Skeletal muscle tissue (tissue), 3 donors: ENCODE measurements at regions not wholly inside any gene's neighbourhood (a gene's known extent, or its start where the extent isn't known, plus 50 kb on each side); places are given as distances from the start of the nearest gene placed in this dataset.
"Not testable (repeated sequence)": the region's sequence is repeated elsewhere in the genome, so short reads cannot be mapped to it uniquely, and the experiment has no call there.

ENCODE experiments used
- H3K27ac ChIP-seq: one replicate; pipeline ENCODE4 v1.7.0; 2013; ENCODE audit warnings: mild to moderate bottlenecking, low read depth, low read length, inconsistent platforms
- H3K27me3 ChIP-seq, 3 donors: one replicate each; pipeline ENCODE4 v1.7.0; 2013; ENCODE audit warnings: low read length in 3 of 3; ENCODE audit not compliant: control insufficient read depth in 3 of 3, insufficient read depth in 3 of 3
- H3K36me3 ChIP-seq, 3 donors: one replicate each; pipeline ENCODE4 v1.7.0; 2013; ENCODE audit warnings: low read length in 3 of 3; ENCODE audit not compliant: control insufficient read depth in 3 of 3, insufficient read depth in 3 of 3
- H3K4me1 ChIP-seq, 3 donors: one replicate each; pipeline ENCODE4 v1.7.0; 2013; ENCODE audit warnings: low read length in 3 of 3, mild to moderate bottlenecking in 3 of 3; ENCODE audit not compliant: control insufficient read depth in 3 of 3, insufficient read depth in 3 of 3
- H3K4me3 ChIP-seq, 3 donors: one replicate each; pipeline ENCODE4 v1.7.0; 2013; ENCODE audit warnings: low read length in 3 of 3
- H3K9ac ChIP-seq, 3 donors: one replicate each; pipeline ENCODE4 v1.7.0; 2013; ENCODE audit warnings: low read length in 3 of 3, mild to moderate bottlenecking in 3 of 3, moderate library complexity in 2 of 3, low read depth in 1 of 3
- H3K9me3 ChIP-seq, 3 donors: one replicate each; pipeline ENCODE4 v1.7.0; 2013; ENCODE audit warnings: low read length in 3 of 3; ENCODE audit not compliant: control insufficient read depth in 3 of 3
- donor health status: Osteomylitis.

- Histone ChIP-seq H3K4me3 (no peak overlapping the region), H3K27ac (no peak overlapping the region), H3K9me3 (no peaks in the 10 kb centered on the region), H3K9ac (no peak overlapping the region), H3K36me3 (no peaks in the 10 kb centered on the region), H3K27me3 (no peaks in the 10 kb centered on the region), H3K4me1 (no peaks in the 10 kb centered on the region)
Measured at GRCh38 chr2:84314250-84314649, 144.8 kb downstream of the SUCLG1 start.

GRCh38 chr2:84309281-84309680 lies 149.8 kb downstream of the SUCLG1 start:
- no peaks in the 10 kb centered on the region for H3K9me3 ChIP-seq
- no peak overlapping the region for H3K4me3 ChIP-seq
- H3K27ac ChIP-seq, result no peak overlapping the region
- no peak overlapping the region for H3K9ac ChIP-seq
- H3K36me3 ChIP-seq, result no peaks in the 10 kb centered on the region
- no peaks in the 10 kb centered on the region for H3K4me1 ChIP-seq
- no peaks in the 10 kb centered on the region for H3K27me3 ChIP-seq

GRCh38 chr2:84306361-84306760 lies 152.7 kb downstream of the SUCLG1 start:
- no peak overlapping the region for H3K4me3 ChIP-seq
- H3K27me3 ChIP-seq, result no peaks in the 10 kb centered on the region
- H3K27ac ChIP-seq, result no peak overlapping the region
- no peaks in the 10 kb centered on the region for H3K4me1 ChIP-seq
- no peaks in the 10 kb centered on the region for H3K36me3 ChIP-seq
- no peak overlapping the region for H3K9ac ChIP-seq
- H3K9me3 ChIP-seq, result no peaks in the 10 kb centered on the region

- Histone ChIP-seq H3K36me3 (no peaks in the 10 kb centered on the region), H3K9ac (no peak overlapping the region), H3K27me3 (peaks cover 0 to 5% (median 0%) of the 10 kb centered on the region in 3 donors), H3K27ac (no peak overlapping the region), H3K9me3 (no peaks in the 10 kb centered on the region), H3K4me3 (no peak overlapping the region), H3K4me1 (no peaks in the 10 kb centered on the region)
Measured at GRCh38 chr2:84302513-84303412, 156.3 kb downstream of the SUCLG1 start.

- peaks cover 0 to 5% (median 0%) of the 10 kb centered on the region in 3 donors for H3K27me3 ChIP-seq
- no peak overlapping the region for H3K9ac ChIP-seq
- no peaks in the 10 kb centered on the region for H3K4me1 ChIP-seq
- no peak overlapping the region for H3K4me3 ChIP-seq
- H3K9me3 ChIP-seq, result no peaks in the 10 kb centered on the region
- no peak overlapping the region for H3K27ac ChIP-seq
- H3K36me3 ChIP-seq, result no peaks in the 10 kb centered on the region
Measured at GRCh38 chr2:84301717-84302116, 157.4 kb downstream of the SUCLG1 start.

- Histone ChIP-seq H3K9me3 (no peaks in the 10 kb centered on the region), H3K27ac (no peak overlapping the region), H3K9ac (no peak overlapping the region), H3K4me1 (no peaks in the 10 kb centered on the region), H3K4me3 (no peak overlapping the region), H3K27me3 (peaks cover 0 to 5% (median 0%) of the 10 kb centered on the region in 3 donors), H3K36me3 (no peaks in the 10 kb centered on the region)
Measured at GRCh38 chr2:84300696-84301029, 158.4 kb downstream of the SUCLG1 start.

- H3K27ac ChIP-seq, H3K9me3 ChIP-seq, H3K4me1 ChIP-seq, H3K9ac ChIP-seq, H3K27me3 ChIP-seq, H3K4me3 ChIP-seq, H3K36me3 ChIP-seq: not testable (repeated sequence)
Measured at GRCh38 chr2:84300001-84300695, 158.9 kb downstream of the SUCLG1 start.

GRCh38 chr2:84299211-84299775 lies 159.8 kb downstream of the SUCLG1 start:
- Histone ChIP-seq H3K9me3 (no peaks in the 10 kb centered on the region), H3K27me3 (peaks cover 0 to 5% (median 0%) of the 10 kb centered on the region in 3 donors), H3K27ac (no peak overlapping the region), H3K4me3 (no peak overlapping the region), H3K9ac (no peak overlapping the region), H3K4me1 (no peaks in the 10 kb centered on the region), H3K36me3 (no peaks in the 10 kb centered on the region)

- Histone ChIP-seq H3K9me3 (no peaks in the 10 kb centered on the region), H3K4me1 (no peaks in the 10 kb centered on the region), H3K27me3 (peaks cover 0 to 8% (median 0%) of the 10 kb centered on the region in 3 donors), H3K4me3 (no peak overlapping the region), H3K9ac (no peak overlapping the region), H3K27ac (no peak overlapping the region), H3K36me3 (no peaks in the 10 kb centered on the region)
Measured at GRCh38 chr2:84297155-84297554, 161.9 kb downstream of the SUCLG1 start.

- peaks cover 0 to 3% (median 0%) of the 10 kb centered on the region in 3 donors for H3K27me3 ChIP-seq
- H3K4me1 ChIP-seq, result no peaks in the 10 kb centered on the region
- H3K36me3 ChIP-seq, result no peaks in the 10 kb centered on the region
- no peak overlapping the region for H3K27ac ChIP-seq
- H3K4me3 ChIP-seq, result no peak overlapping the region
- H3K9me3 ChIP-seq, result no peaks in the 10 kb centered on the region
- H3K9ac ChIP-seq, result no peak overlapping the region
Measured at GRCh38 chr2:84293791-84294380, 165.2 kb downstream of the SUCLG1 start.
